OCI-LY7 (cell line): ENCODE measurements at regions not wholly inside any gene's neighbourhood (a gene's known extent, or its start where the extent isn't known, plus 50 kb on each side); places are given as distances from the start of the nearest gene placed in this dataset.

Experiments
- BruUV-seq: library from RNA; stranded (reverse); fragments of 400-500 nt; replicated peaks from 2 replicates; lab custom pipeline; 2021; lab: Mats Ljungman, UMichigan
- CTCF ChIA-PET: fragments of 300-600 bp; sonication (Branson Sonifier 250); formaldehyde crosslinking; loops from one replicate; lab custom pipeline; 2022; ENCODE audit warnings: antibody characterized with exemption; ENCODE audit not compliant: unreplicated experiment; lab: Charles Lee
- POLR2A ChIA-PET: fragments of 300-600 bp; sonication (Branson Sonifier 250); formaldehyde crosslinking; loops from one replicate; lab custom pipeline; 2022; ENCODE audit warnings: antibody characterized with exemption; lab: Charles Lee
- DNase-seq: peaks from one replicate; pipeline ENCODE4 v3.0.0-alpha.2; 2015; ENCODE audit warnings: low spot score
- H2AFZ ChIP-seq: fragments of 200-600 bp; sonication (generic), shearing (Covaris generic); 2 replicates; pipeline ENCODE4 v1.6.1; 2014; ENCODE audit warnings: mild to moderate bottlenecking, antibody characterized with exemption, low read length, moderate library complexity
- H3K27ac ChIP-seq: fragments of 200-600 bp; sonication (generic); 2 replicates; pipeline ENCODE4 v1.5.1; 2014; ENCODE audit warnings: mixed run types, low read depth, mild to moderate bottlenecking, moderate library complexity, low read length, inconsistent platforms; ENCODE audit not compliant: poor library complexity, severe bottlenecking
- H3K36me3 ChIP-seq: fragments of 200-600 bp; sonication (generic); 2 replicates; pipeline ENCODE4 v1.6.1; 2014; ENCODE audit warnings: mild to moderate bottlenecking, antibody characterized with exemption, low read length, moderate library complexity, mixed read lengths; ENCODE audit not compliant: insufficient read depth
- H3K4me1 ChIP-seq: fragments of 200-600 bp; sonication (generic); 2 replicates; pipeline ENCODE4 v1.5.1; 2014; ENCODE audit warnings: mild to moderate bottlenecking, low read length; ENCODE audit not compliant: insufficient read depth, poor library complexity, severe bottlenecking
- H3K4me2 ChIP-seq: fragments of 200-600 bp; sonication (generic); 2 replicates; pipeline ENCODE4 v1.6.1; 2014; ENCODE audit warnings: mild to moderate bottlenecking, low read length
- H3K4me3 ChIP-seq: fragments of 200-600 bp; sonication (generic); 2 replicates; pipeline ENCODE4 v1.5.1; 2014; ENCODE audit warnings: mild to moderate bottlenecking, low read depth, low read length; ENCODE audit not compliant: poor library complexity, severe bottlenecking
- H3K79me2 ChIP-seq: fragments of 200-600 bp; sonication (generic); 2 replicates; pipeline ENCODE4 v1.6.1; 2016; ENCODE audit warnings: low read depth, mild to moderate bottlenecking, low read length, moderate library complexity, mixed read lengths; ENCODE audit not compliant: insufficient read depth
- H3K9me2 ChIP-seq: fragments of 200-600 bp; sonication (generic); 2 replicates; pipeline ENCODE4 v1.6.1; 2016; ENCODE audit warnings: mild to moderate bottlenecking, low read length, mixed read lengths; ENCODE audit not compliant: insufficient read depth
- H3K9me3 ChIP-seq: fragments of 200-600 bp; sonication (generic); 2 replicates; pipeline ENCODE4 v1.6.1; 2014; ENCODE audit warnings: mild to moderate bottlenecking, mixed run types, low read length, mixed read lengths
- H4K20me1 ChIP-seq: fragments of 200-600 bp; sonication (generic); 2 replicates; pipeline ENCODE4 v1.6.1; 2014; ENCODE audit warnings: mild to moderate bottlenecking, antibody characterized with exemption, low read length, moderate library complexity, mixed read lengths; ENCODE audit not compliant: insufficient read depth
- EZH2phosphoT487 ChIP-seq: fragments of 200-600 bp; sonication (generic); IDR thresholded peaks from 2 replicates; pipeline ENCODE4 v1.6.1; 2018; ENCODE audit warnings: low read depth, borderline replicate concordance, mild to moderate bottlenecking, mixed run types, antibody characterized with exemption, low read length, moderate library complexity, mixed read lengths
- intact Hi-C: fragments of 100-400 bp; cut with micrococcal nuclease; formaldehyde crosslinking; loops from one replicate; pipeline ENCODE4 v1.10.0; 2022; ENCODE audit not compliant: unreplicated experiment
- TF ChIP-seq, protein P1 (sequence below): fragments of 200-600 bp; sonication (generic); conservative IDR thresholded peaks from 2 replicates; pipeline ENCODE4 v1.5.1; 2014; ENCODE audit warnings: mild to moderate bottlenecking, antibody characterized with exemption, low read length, moderate library complexity, mixed read lengths

DNA sequence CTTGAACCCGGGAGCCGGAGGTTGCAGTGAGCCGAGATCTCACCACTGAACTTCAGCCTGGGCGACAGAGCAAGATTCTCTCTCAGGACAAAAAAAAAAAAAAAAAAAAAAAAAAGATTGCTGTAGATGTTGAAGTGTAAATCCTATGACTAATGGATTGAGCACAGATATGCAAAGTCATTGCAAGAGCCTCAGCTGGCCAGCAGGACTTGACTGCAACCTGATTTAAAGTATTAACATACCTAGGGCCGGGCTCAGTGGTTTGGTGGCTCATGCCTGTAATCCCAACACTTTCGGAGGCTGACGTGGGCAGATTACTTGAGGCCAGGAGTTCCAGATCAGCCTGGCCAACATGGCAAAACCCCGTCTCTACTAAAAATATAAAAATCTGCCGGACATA is 69.6 kb upstream of the EPCAM start:
- DNase-seq: no peak
- intact Hi-C loops: no loop called here
- Histone ChIP-seq H4K20me1 (no peaks in the 10 kb centered on the region), H3K79me2 (no peaks in the 10 kb centered on the region), H3K9me2 (no peaks in the 10 kb centered on the region), H3K9me3 (no peaks in the 10 kb centered on the region), H3K27ac (no peak overlapping the region), H3K36me3 (no peaks in the 10 kb centered on the region), H3K4me1 (peaks cover 14% of the 10 kb centered on the region), H3K4me3 (no peak overlapping the region), H3K4me2 (no peak overlapping the region), H2AFZ (no peak overlapping the region)
- CTCF ChIA-PET: no interaction called here
- no peak for TF ChIP-seq EZH2phosphoT487
- TF ChIP-seq, protein P1, sequence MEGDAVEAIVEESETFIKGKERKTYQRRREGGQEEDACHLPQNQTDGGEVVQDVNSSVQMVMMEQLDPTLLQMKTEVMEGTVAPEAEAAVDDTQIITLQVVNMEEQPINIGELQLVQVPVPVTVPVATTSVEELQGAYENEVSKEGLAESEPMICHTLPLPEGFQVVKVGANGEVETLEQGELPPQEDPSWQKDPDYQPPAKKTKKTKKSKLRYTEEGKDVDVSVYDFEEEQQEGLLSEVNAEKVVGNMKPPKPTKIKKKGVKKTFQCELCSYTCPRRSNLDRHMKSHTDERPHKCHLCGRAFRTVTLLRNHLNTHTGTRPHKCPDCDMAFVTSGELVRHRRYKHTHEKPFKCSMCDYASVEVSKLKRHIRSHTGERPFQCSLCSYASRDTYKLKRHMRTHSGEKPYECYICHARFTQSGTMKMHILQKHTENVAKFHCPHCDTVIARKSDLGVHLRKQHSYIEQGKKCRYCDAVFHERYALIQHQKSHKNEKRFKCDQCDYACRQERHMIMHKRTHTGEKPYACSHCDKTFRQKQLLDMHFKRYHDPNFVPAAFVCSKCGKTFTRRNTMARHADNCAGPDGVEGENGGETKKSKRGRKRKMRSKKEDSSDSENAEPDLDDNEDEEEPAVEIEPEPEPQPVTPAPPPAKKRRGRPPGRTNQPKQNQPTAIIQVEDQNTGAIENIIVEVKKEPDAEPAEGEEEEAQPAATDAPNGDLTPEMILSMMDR: no peak
- no TSS peak for BruUV-seq
- POLR2A ChIA-PET: interaction anchor here (1.0 kb wide), 2 partner anchors 28 to 214 kb away, joined by 3 to 10 read pairs; no protein-coding TSS in a partner anchor

DNA sequence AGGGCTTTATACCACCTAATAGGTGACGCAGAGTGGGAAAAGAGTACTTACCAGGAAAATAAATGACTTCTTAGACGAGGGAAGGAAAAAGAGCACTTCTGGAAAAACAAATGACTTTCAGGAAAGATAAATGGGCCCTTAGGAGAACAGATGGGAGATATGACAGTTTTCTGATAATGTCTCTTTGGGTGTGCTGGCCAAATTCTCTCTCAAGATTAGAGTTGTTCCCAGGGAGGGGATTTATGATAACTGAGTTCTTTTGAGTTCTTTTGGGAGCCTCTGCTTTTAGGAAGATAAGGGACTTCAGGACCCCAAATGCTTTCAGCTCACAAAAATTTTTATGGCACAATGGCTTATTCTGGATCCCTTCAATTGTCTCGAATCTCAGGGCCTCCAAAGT is 70.3 kb upstream of the EPCAM start:
- ChIA-PET CTCF (no interaction called here), POLR2A (interaction anchor here (1.0 kb wide), 1 partner anchor 213 kb away, joined by 10 read pairs; no protein-coding TSS in a partner anchor)
- Histone ChIP-seq H3K4me1 (peaks cover 14% of the 10 kb centered on the region), H3K36me3 (no peaks in the 10 kb centered on the region), H3K4me2 (no peak overlapping the region), H3K79me2 (no peaks in the 10 kb centered on the region), H2AFZ (no peak overlapping the region), H3K4me3 (no peak overlapping the region), H3K9me3 (no peaks in the 10 kb centered on the region), H3K9me2 (no peaks in the 10 kb centered on the region), H3K27ac (no peak overlapping the region), H4K20me1 (no peaks in the 10 kb centered on the region)
- no peak for DNase-seq
- intact Hi-C loops: no loop called here
- TF ChIP-seq, protein P1: no peak
- no peak for TF ChIP-seq EZH2phosphoT487
- BruUV-seq: no TSS peak

DNA sequence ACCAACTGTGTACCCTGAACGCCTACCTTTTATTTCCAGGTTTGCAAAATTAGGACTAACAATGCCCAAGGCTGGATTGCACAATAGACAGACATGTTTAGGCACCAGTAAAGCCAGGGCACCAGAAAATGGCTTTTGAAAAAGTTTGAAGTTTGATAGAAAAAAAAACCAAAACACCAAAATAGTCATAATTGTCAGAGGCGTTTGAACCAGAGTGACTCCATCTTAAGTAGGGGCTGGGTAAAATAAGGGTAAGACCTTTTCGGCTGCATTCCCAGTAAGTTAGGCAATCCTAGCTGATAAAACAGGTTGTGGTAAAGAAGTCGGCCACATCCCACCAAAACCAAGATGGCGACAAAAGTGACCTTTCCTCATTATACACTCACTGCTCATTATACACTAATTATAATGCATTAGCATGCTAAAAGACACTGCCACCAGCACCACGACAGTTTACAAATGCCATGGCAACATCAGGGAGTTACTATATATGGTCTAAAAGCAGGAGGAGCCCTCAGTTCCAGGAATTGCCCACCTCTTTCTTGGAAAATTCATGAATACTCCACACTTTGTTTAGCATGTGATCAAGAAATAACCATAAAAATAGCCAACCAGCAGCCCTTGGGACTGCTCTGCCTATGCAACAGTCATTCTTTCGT is 71.2 kb upstream of the EPCAM start:
- H3K27ac ChIP-seq: no peak overlapping the region
- no peaks in the 10 kb centered on the region for H3K36me3 ChIP-seq
- no peak overlapping the region for H3K4me2 ChIP-seq
- no peaks in the 10 kb centered on the region for H4K20me1 ChIP-seq
- intact Hi-C loops: no loop called here
- no peaks in the 10 kb centered on the region for H3K9me3 ChIP-seq
- no peak for DNase-seq
- H3K4me3 ChIP-seq: no peak overlapping the region
- ChIA-PET CTCF (no interaction called here), POLR2A (no interaction called here)
- H3K4me1 ChIP-seq: peaks cover 14% of the 10 kb centered on the region
- no peaks in the 10 kb centered on the region for H3K9me2 ChIP-seq
- no peak overlapping the region for H2AFZ ChIP-seq
- no TSS peak for BruUV-seq
- TF ChIP-seq EZH2phosphoT487: no peak
- TF ChIP-seq, protein P1: no peak
- no peaks in the 10 kb centered on the region for H3K79me2 ChIP-seq
